ENCODE measurements at regions not wholly inside any gene's neighbourhood (a gene's known extent, or its start where the extent isn't known, plus 50 kb on each side); places are given as distances from the start of the nearest gene placed in this dataset.

GRCh38 chr14:73780896-73781295 lies 66.7 kb upstream of the PNMA1 start:
- no peaks in the 10 kb centered on the region for H3K9me3 ChIP-seq (ENCODE audit: low read depth)
- H3K36me3 ChIP-seq = no peaks in the 10 kb centered on the region
- no peak overlapping the region for H3K4me3 ChIP-seq
- no peak for TF ChIP-seq CTCF (IDR thresholded peaks at IDR 0.05; ENCODE audit: low read depth, low read length)
- peaks cover 28% of the 10 kb centered on the region for H3K4me1 ChIP-seq (ENCODE audit: low read depth)
- DNase-seq (ENCODE audit: low read depth in 1 of 2, low spot score in 1 of 2) = no peak
- no peaks in the 10 kb centered on the region for H3K27me3 ChIP-seq
- no peak overlapping the region for H3K27ac ChIP-seq

- Histone ChIP-seq H3K27me3 (no peaks in the 10 kb centered on the region), H3K4me1 (ENCODE audit: low read depth) (peaks cover 33% of the 10 kb centered on the region), H3K4me3 (no peak overlapping the region), H3K9me3 (ENCODE audit: low read depth) (no peaks in the 10 kb centered on the region), H3K27ac (no peak overlapping the region), H3K36me3 (no peaks in the 10 kb centered on the region)
- DNase-seq (ENCODE audit: low read depth in 1 of 2, low spot score in 1 of 2) = no peak
- TF ChIP-seq CTCF (IDR thresholded peaks at IDR 0.05; ENCODE audit: low read depth, low read length) = no peak
Observed at GRCh38 chr14:73780391-73780790, 66.2 kb upstream of the PNMA1 start.

- Histone ChIP-seq H3K4me1 (ENCODE audit: low read depth) (peaks cover 17% of the 10 kb centered on the region), H3K27me3 (no peaks in the 10 kb centered on the region)
Observed at GRCh38 chr14:73778736-73779135, 64.6 kb upstream of the PNMA1 start.

GRCh38 chr14:73777420-73777819 lies 63.2 kb upstream of the PNMA1 start:
- peaks cover 5% of the 10 kb centered on the region for H3K4me1 ChIP-seq (ENCODE audit: low read depth)
- no peaks in the 10 kb centered on the region for H3K9me3 ChIP-seq (ENCODE audit: low read depth)
- H3K36me3 ChIP-seq = no peaks in the 10 kb centered on the region
- no peaks in the 10 kb centered on the region for H3K27me3 ChIP-seq
- no peak for DNase-seq (ENCODE audit: low read depth in 1 of 2, low spot score in 1 of 2)
- no peak overlapping the region for H3K27ac ChIP-seq
- no peak overlapping the region for H3K4me3 ChIP-seq
- no peak for TF ChIP-seq CTCF (IDR thresholded peaks at IDR 0.05; ENCODE audit: low read depth, low read length)

More at GRCh38 chr14:73778736-73779135, 64.6 kb upstream of the PNMA1 start:
- no peak for TF ChIP-seq CTCF (IDR thresholded peaks at IDR 0.05; ENCODE audit: low read depth, low read length)
- DNase-seq (ENCODE audit: low read depth in 1 of 2, low spot score in 1 of 2) = no peak
- Histone ChIP-seq H3K27ac (no peak overlapping the region), H3K4me3 (no peak overlapping the region), H3K9me3 (ENCODE audit: low read depth) (no peaks in the 10 kb centered on the region), H3K36me3 (no peaks in the 10 kb centered on the region)

- H3K27ac ChIP-seq = no peak overlapping the region
- no peaks in the 10 kb centered on the region for H3K27me3 ChIP-seq
- no peaks in the 10 kb centered on the region for H3K36me3 ChIP-seq
- peaks cover 15% of the 10 kb centered on the region for H3K4me1 ChIP-seq (ENCODE audit: low read depth)
- no peak overlapping the region for H3K4me3 ChIP-seq
- DNase-seq (ENCODE audit: low read depth in 1 of 2, low spot score in 1 of 2) = peak in 1 of 2 donors; percentile 58
- no peak for TF ChIP-seq CTCF (IDR thresholded peaks at IDR 0.05; ENCODE audit: low read depth, low read length)
- no peaks in the 10 kb centered on the region for H3K9me3 ChIP-seq (ENCODE audit: low read depth)
Observed at GRCh38 chr14:73776194-73776537, 62.0 kb upstream of the PNMA1 start.

All from cardiac muscle cell (in vitro differentiated cells and primary cell).